Right lobe of liver (tissue), 4 donors: ENCODE measurements at regions not wholly inside any gene's neighbourhood (a gene's known extent, or its start where the extent isn't known, plus 50 kb on each side); places are given as distances from the start of the nearest gene placed in this dataset.

Source experiments
- CTCF ChIP-seq, 4 donors: fragments of 200-600 bp in 3 of 4; fragments of 450-650 bp in 1 of 4; IDR thresholded peaks; one replicate each; pipeline versions ENCODE4 v1.5.1 to v1.8.0; 2016 to 2022; ENCODE audit warnings: antibody characterized with exemption in 4 of 4, mild to moderate bottlenecking in 2 of 4
- POLR2A ChIP-seq: fragments of 450-650 bp; IDR thresholded peaks from one replicate; pipeline ENCODE4 v1.6.1; 2017; ENCODE audit warnings: antibody characterized with exemption, mild to moderate bottlenecking
- donor health status: DM: no; HTN: no; CAD: no.
- donor health status: DM: no; HTN: no; CAD: no.
- donor health status: DM: no; HTN: yes; CAD: no.

- TF ChIP-seq POLR2A (no peak), CTCF (IDR thresholded peaks at IDR 0.05) (no peak)
Measured at GRCh38 chr3:25971736-25972135, 181.8 kb downstream of the OXSM start.
